ENCODE measurements at regions not wholly inside any gene's neighbourhood (a gene's known extent, or its start where the extent isn't known, plus 50 kb on each side); places are given as distances from the start of the nearest gene placed in this dataset.

GRCh38 chr20:60760256-60761000, 491.6 kb upstream of the CDH4 start:
- intact Hi-C loops (cut with DNase I; ENCODE audit: low total_unique reads), result no loop called here
- TF ChIP-seq, protein P1, sequence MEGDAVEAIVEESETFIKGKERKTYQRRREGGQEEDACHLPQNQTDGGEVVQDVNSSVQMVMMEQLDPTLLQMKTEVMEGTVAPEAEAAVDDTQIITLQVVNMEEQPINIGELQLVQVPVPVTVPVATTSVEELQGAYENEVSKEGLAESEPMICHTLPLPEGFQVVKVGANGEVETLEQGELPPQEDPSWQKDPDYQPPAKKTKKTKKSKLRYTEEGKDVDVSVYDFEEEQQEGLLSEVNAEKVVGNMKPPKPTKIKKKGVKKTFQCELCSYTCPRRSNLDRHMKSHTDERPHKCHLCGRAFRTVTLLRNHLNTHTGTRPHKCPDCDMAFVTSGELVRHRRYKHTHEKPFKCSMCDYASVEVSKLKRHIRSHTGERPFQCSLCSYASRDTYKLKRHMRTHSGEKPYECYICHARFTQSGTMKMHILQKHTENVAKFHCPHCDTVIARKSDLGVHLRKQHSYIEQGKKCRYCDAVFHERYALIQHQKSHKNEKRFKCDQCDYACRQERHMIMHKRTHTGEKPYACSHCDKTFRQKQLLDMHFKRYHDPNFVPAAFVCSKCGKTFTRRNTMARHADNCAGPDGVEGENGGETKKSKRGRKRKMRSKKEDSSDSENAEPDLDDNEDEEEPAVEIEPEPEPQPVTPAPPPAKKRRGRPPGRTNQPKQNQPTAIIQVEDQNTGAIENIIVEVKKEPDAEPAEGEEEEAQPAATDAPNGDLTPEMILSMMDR (IDR thresholded peaks at IDR 0.05), result no peak
- TF ChIP-seq POLR2AphosphoS5 (IDR thresholded peaks at IDR 0.05) (no peak), POLR2A (IDR thresholded peaks at IDR 0.05) (no peak), EP300 (IDR thresholded peaks at IDR 0.05) (no peak)
- no peak overlapping the region for H3K4me3 ChIP-seq
- no peaks in the 10 kb centered on the region for H3K36me3 ChIP-seq
- no peaks in the 10 kb centered on the region for H3K4me1 ChIP-seq
- no peak for DNase-seq
- peaks cover 0 to 27% (median 0%) of the 10 kb centered on the region in 3 donors for H3K27me3 ChIP-seq
- WGBS, 5 donors, result 49 to 56% (median 53%) methylated on average over 6 of the region's 6 CpGs
- H3K27ac ChIP-seq, result no peak overlapping the region
- no peaks in the 10 kb centered on the region for H3K9me3 ChIP-seq

DNA sequence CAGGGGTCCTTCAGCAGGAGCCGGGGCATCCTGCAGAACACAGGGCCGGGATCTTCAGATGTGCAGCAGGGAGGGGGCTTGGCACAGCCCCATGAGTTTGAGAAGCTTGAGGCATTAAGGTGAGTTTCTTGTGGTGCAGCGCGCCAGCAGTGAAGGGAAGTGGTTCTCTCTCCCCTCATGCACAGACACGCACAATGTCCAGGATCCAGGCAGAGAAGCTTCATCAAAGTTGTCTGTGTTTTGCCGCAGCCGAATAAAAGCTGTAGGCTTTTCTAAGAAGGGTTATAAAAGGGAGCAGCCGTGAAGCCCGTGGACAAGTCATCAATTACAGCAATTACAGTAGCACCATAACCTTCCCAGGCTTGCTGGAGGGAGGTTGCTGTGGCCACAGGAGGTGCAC, 491.0 kb upstream of the CDH4 start:
- H3K4me3 ChIP-seq, result no peak overlapping the region
- intact Hi-C loops (cut with DNase I; ENCODE audit: low total_unique reads), result no loop called here
- H3K9me3 ChIP-seq, result no peaks in the 10 kb centered on the region
- WGBS, 5 donors, result 75 to 79% (median 76%) methylated on average over 8 to 9 of the region's 9 CpGs
- no peak for DNase-seq
- H3K27ac ChIP-seq, result no peak overlapping the region
- peaks cover 0 to 30% (median 0%) of the 10 kb centered on the region in 3 donors for H3K27me3 ChIP-seq
- TF ChIP-seq POLR2AphosphoS5 (IDR thresholded peaks at IDR 0.05) (no peak), POLR2A (IDR thresholded peaks at IDR 0.05) (no peak), EP300 (IDR thresholded peaks at IDR 0.05) (no peak)
- TF ChIP-seq, protein P1 (IDR thresholded peaks at IDR 0.05), result no peak
- no peaks in the 10 kb centered on the region for H3K36me3 ChIP-seq
- H3K4me1 ChIP-seq, result no peaks in the 10 kb centered on the region

- no peaks in the 10 kb centered on the region for H3K9me3 ChIP-seq
- no peaks in the 10 kb centered on the region for H3K36me3 ChIP-seq
- H3K27me3 ChIP-seq, result peaks cover 0 to 30% (median 0%) of the 10 kb centered on the region in 3 donors
- H3K27ac ChIP-seq, result no peak overlapping the region
- TF ChIP-seq EP300 (IDR thresholded peaks at IDR 0.05) (no peak), POLR2AphosphoS5 (IDR thresholded peaks at IDR 0.05) (no peak), POLR2A (IDR thresholded peaks at IDR 0.05) (no peak)
- TF ChIP-seq, protein P1 (IDR thresholded peaks at IDR 0.05), result no peak
- no peak for DNase-seq
- no peaks in the 10 kb centered on the region for H3K4me1 ChIP-seq
- intact Hi-C loops (cut with DNase I; ENCODE audit: low total_unique reads), result no loop called here
- 87 to 96% (median 92%) methylated on average over 6 of the region's 6 CpGs for WGBS, 5 donors
- no peak overlapping the region for H3K4me3 ChIP-seq
These were observed 489.7 kb upstream of the CDH4 start for GRCh38 chr20:60762386-60762785.

GRCh38 chr20:60764328-60764727, 487.7 kb upstream of the CDH4 start:
- TF ChIP-seq, protein P1 (IDR thresholded peaks at IDR 0.05), result no peak
- TF ChIP-seq EP300 (IDR thresholded peaks at IDR 0.05) (no peak), POLR2AphosphoS5 (IDR thresholded peaks at IDR 0.05) (no peak), POLR2A (IDR thresholded peaks at IDR 0.05) (no peak)
- WGBS, 5 donors, result 73 to 97% (median 87%) methylated on average over 4 of the region's 4 CpGs
- Histone ChIP-seq H3K27ac (no peak overlapping the region), H3K27me3 (peaks cover 0 to 30% (median 0%) of the 10 kb centered on the region in 3 donors), H3K4me3 (no peak overlapping the region), H3K9me3 (peaks cover 0 to 3% (median under 1%) of the 10 kb centered on the region in 4 donors), H3K36me3 (no peaks in the 10 kb centered on the region), H3K4me1 (no peaks in the 10 kb centered on the region)
- intact Hi-C loops (cut with DNase I; ENCODE audit: low total_unique reads), result no loop called here
- DNase-seq, result no peak

All from stomach (tissue), 8 donors.